ENCODE measurements at regions not wholly inside any gene's neighbourhood (a gene's known extent, or its start where the extent isn't known, plus 50 kb on each side); places are given as distances from the start of the nearest gene placed in this dataset.

GRCh38 chr15:88378188-88378637 is 89.0 kb downstream of the MRPL46 start:
- peak; percentile 53 for DNase-seq

- no peak for DNase-seq
Observed at GRCh38 chr15:88377509-88377908, 89.7 kb downstream of the MRPL46 start.

GRCh38 chr15:88376574-88377174 is 90.5 kb downstream of the MRPL46 start:
- DNase-seq, result peak; percentile 58

- peak; percentile 92 for DNase-seq
Observed at GRCh38 chr15:88375234-88375927, 91.8 kb downstream of the MRPL46 start.

- no peak for DNase-seq
Observed at GRCh38 chr15:88365124-88365523, 102.1 kb downstream of the MRPL46 start.

- no peak for DNase-seq
Observed at GRCh38 chr15:88348579-88349230, 92.2 kb upstream of the NTRK3 start.

- no peak for DNase-seq
Observed at GRCh38 chr15:88345962-88346361, 89.4 kb upstream of the NTRK3 start.

- no peak for DNase-seq
Observed at GRCh38 chr15:88344786-88345185, 88.2 kb upstream of the NTRK3 start.

- peak; percentile 25 for DNase-seq
Observed at GRCh38 chr15:88342666-88343065, 86.1 kb upstream of the NTRK3 start.

- no peak for DNase-seq
Observed at GRCh38 chr15:88341653-88342052, 85.1 kb upstream of the NTRK3 start.

GRCh38 chr15:88341006-88341405 is 84.5 kb upstream of the NTRK3 start:
- DNase-seq, result peak; percentile 39

- no peak for DNase-seq
Observed at GRCh38 chr15:88337993-88338392, 81.5 kb upstream of the NTRK3 start.

GRCh38 chr15:88335074-88335473 is 78.5 kb upstream of the NTRK3 start:
- no peak for DNase-seq

- peak; percentile 81 for DNase-seq
Observed at GRCh38 chr15:88334436-88334835, 77.9 kb upstream of the NTRK3 start.

GRCh38 chr15:88331291-88331690 is 74.8 kb upstream of the NTRK3 start:
- DNase-seq, result peak; percentile 43

GRCh38 chr15:88326924-88327323 is 70.4 kb upstream of the NTRK3 start:
- no peak for DNase-seq

- DNase-seq, result no peak
Observed at GRCh38 chr15:88324741-88325065, 68.2 kb upstream of the NTRK3 start.

GRCh38 chr15:88323976-88324740 is 67.6 kb upstream of the NTRK3 start:
- DNase-seq, result peak; percentile 74

GRCh38 chr15:88323468-88323867 is 66.9 kb upstream of the NTRK3 start:
- DNase-seq, result no peak

- DNase-seq, result peak; percentile 58
Observed at GRCh38 chr15:88322461-88322860, 65.9 kb upstream of the NTRK3 start.

- DNase-seq, result no peak
Observed at GRCh38 chr15:88321271-88321670, 64.7 kb upstream of the NTRK3 start.

- no peak for DNase-seq
Observed at GRCh38 chr15:88316586-88316985, 60.0 kb upstream of the NTRK3 start.

- DNase-seq, result no peak
Observed at GRCh38 chr15:88315221-88315878, 58.8 kb upstream of the NTRK3 start.

Measured in fibroblast of skin of right quadriceps (primary cell).